ENCODE measurements at regions not wholly inside any gene's neighbourhood (a gene's known extent, or its start where the extent isn't known, plus 50 kb on each side); places are given as distances from the start of the nearest gene placed in this dataset.

DNA sequence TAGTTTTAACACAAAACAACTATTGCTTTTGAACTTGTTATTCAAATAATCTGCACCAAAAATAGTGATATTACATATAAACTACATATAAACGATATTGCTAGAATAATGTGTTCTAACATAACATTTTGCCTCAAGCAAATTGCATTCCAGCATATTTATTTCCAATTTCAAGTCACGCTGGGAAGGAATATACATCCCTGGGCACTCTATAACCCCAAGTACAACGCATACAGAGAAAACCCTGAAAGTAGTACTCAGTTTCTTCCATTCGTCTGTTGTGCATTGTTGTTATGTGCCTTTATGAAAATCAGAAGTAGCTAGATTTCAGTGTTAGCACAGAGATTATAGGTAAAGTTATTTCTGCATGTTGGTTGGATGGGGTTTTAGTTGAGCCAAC is 251.5 kb downstream of the TUSC7 start:
- no peak overlapping the region for H3K27ac ChIP-seq (ENCODE audit: low read length)
- H3K9ac ChIP-seq (ENCODE audit: low read length), result no peak overlapping the region
- no peaks in the 10 kb centered on the region for H3K27me3 ChIP-seq (ENCODE audit: low read length)
- DNase-seq (no peak), ATAC-seq (no peak)
- no peaks in the 10 kb centered on the region for H3K9me3 ChIP-seq (ENCODE audit: low read length)
- no peak for TF ChIP-seq CTCF (conservative IDR thresholded peaks at IDR 0.05; ENCODE audit: low read depth, low read length)
- TF ChIP-seq EZH2 (IDR thresholded peaks at IDR 0.05; ENCODE audit: low read length, unreplicated experiment), result no peak
- no TSS peak for BruUV-seq (replicated peaks)
- POLR2A ChIA-PET (ENCODE audit: unreplicated experiment), result no interaction called here
- H3K9me2 ChIP-seq (replicated peaks; ENCODE audit: low read length), result no peaks in the 10 kb centered on the region
- H3K4me3 ChIP-seq (ENCODE audit: low read length), result no peak overlapping the region
- H3K4me1 ChIP-seq (ENCODE audit: insufficient read depth, low read length), result no peaks in the 10 kb centered on the region
- H3K79me2 ChIP-seq (ENCODE audit: low read length), result no peaks in the 10 kb centered on the region
- no peak overlapping the region for H3K4me2 ChIP-seq (ENCODE audit: low read length)
- no peak overlapping the region for H2AFZ ChIP-seq (ENCODE audit: low read length)
- no peaks in the 10 kb centered on the region for H3F3A ChIP-seq (ENCODE audit: low read length, unreplicated experiment)
- H3K36me3 ChIP-seq (ENCODE audit: low read depth, low read length), result no peaks in the 10 kb centered on the region
- intact Hi-C loops (cut with micrococcal nuclease), result no loop called here
- no peaks in the 10 kb centered on the region for H4K20me1 ChIP-seq (ENCODE audit: low read length)
- CTCF ChIA-PET, result no interaction called here

DNA sequence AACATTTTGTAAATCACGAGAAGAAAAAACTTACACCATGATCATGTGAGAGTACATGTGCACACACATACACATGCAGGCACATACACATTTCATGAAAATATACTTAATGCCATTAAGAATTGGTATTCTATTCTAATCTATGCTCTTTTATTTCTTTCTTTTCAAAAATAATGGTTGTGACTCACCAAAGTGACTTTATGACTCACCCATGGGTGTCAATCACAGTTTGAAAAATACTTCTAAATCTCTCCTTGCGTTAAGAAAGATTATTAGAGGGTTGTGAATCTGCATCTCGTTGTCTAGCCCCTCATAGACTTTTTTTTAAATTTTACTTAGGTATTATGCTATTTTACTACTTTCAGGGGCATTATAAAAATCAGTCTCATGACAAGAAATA is 254.2 kb downstream of the TUSC7 start:
- CTCF ChIA-PET, result no interaction called here
- no peak overlapping the region for H3K27ac ChIP-seq (ENCODE audit: low read length)
- intact Hi-C loops (cut with micrococcal nuclease), result no loop called here
- H3K9ac ChIP-seq (ENCODE audit: low read length), result no peak overlapping the region
- TF ChIP-seq CTCF (conservative IDR thresholded peaks at IDR 0.05; ENCODE audit: low read depth, low read length) (no peak), EZH2 (IDR thresholded peaks at IDR 0.05; ENCODE audit: low read length, unreplicated experiment) (no peak), EZH2phosphoT487 (IDR thresholded peaks at IDR 0.05; ENCODE audit: borderline replicate concordance, low read length) (no peak)
- POLR2A ChIA-PET (ENCODE audit: unreplicated experiment), result no interaction called here
- no peak for ATAC-seq
- DNase-seq, result peak; percentile 17
- H3K9me3 ChIP-seq (ENCODE audit: low read length), result no peaks in the 10 kb centered on the region
- H2AFZ ChIP-seq (ENCODE audit: low read length), result no peak overlapping the region
- no peaks in the 10 kb centered on the region for H3K79me2 ChIP-seq (ENCODE audit: low read length)
- no peaks in the 10 kb centered on the region for H4K20me1 ChIP-seq (ENCODE audit: low read length)
- no peaks in the 10 kb centered on the region for H3K36me3 ChIP-seq (ENCODE audit: low read depth, low read length)
- BruUV-seq (replicated peaks), result no TSS peak
- no peak overlapping the region for H3K4me3 ChIP-seq (ENCODE audit: low read length)
- no peaks in the 10 kb centered on the region for H3K9me2 ChIP-seq (replicated peaks; ENCODE audit: low read length)
- H3K4me1 ChIP-seq (ENCODE audit: insufficient read depth, low read length), result no peaks in the 10 kb centered on the region
- H3K4me2 ChIP-seq (ENCODE audit: low read length), result no peak overlapping the region
- no peaks in the 10 kb centered on the region for H3K27me3 ChIP-seq (ENCODE audit: low read length)
- no peaks in the 10 kb centered on the region for H3F3A ChIP-seq (ENCODE audit: low read length, unreplicated experiment)

GRCh38 chr3:116966649-116967048 is 257.1 kb downstream of the TUSC7 start:
- no peaks in the 10 kb centered on the region for H3K36me3 ChIP-seq (ENCODE audit: low read depth, low read length)
- no peak overlapping the region for H3K4me3 ChIP-seq (ENCODE audit: low read length)
- ChIA-PET CTCF (no interaction called here), POLR2A (ENCODE audit: unreplicated experiment) (no interaction called here)
- no peaks in the 10 kb centered on the region for H3K27me3 ChIP-seq (ENCODE audit: low read length)
- no peaks in the 10 kb centered on the region for H4K20me1 ChIP-seq (ENCODE audit: low read length)
- ATAC-seq (no peak), DNase-seq (no peak)
- no peaks in the 10 kb centered on the region for H3K9me3 ChIP-seq (ENCODE audit: low read length)
- H3K79me2 ChIP-seq (ENCODE audit: low read length), result no peaks in the 10 kb centered on the region
- H3F3A ChIP-seq (ENCODE audit: low read length, unreplicated experiment), result no peaks in the 10 kb centered on the region
- no peak overlapping the region for H2AFZ ChIP-seq (ENCODE audit: low read length)
- no peak overlapping the region for H3K27ac ChIP-seq (ENCODE audit: low read length)
- no peaks in the 10 kb centered on the region for H3K9me2 ChIP-seq (replicated peaks; ENCODE audit: low read length)
- BruUV-seq (replicated peaks), result no TSS peak
- H3K9ac ChIP-seq (ENCODE audit: low read length), result no peak overlapping the region
- H3K4me2 ChIP-seq (ENCODE audit: low read length), result no peak overlapping the region
- intact Hi-C loops (cut with micrococcal nuclease), result no loop called here
- H3K4me1 ChIP-seq (ENCODE audit: insufficient read depth, low read length), result no peaks in the 10 kb centered on the region
- no peak for TF ChIP-seq EZH2 (IDR thresholded peaks at IDR 0.05; ENCODE audit: low read length, unreplicated experiment)
- TF ChIP-seq CTCF (conservative IDR thresholded peaks at IDR 0.05; ENCODE audit: low read depth, low read length), result no peak
- TF ChIP-seq EZH2phosphoT487 (IDR thresholded peaks at IDR 0.05; ENCODE audit: borderline replicate concordance, low read length), result no peak

All from PC-3 (cell line).